HEK293 (cell line): ENCODE measurements at regions not wholly inside any gene's neighbourhood (a gene's known extent, or its start where the extent isn't known, plus 50 kb on each side); places are given as distances from the start of the nearest gene placed in this dataset.

ENCODE experiments used
- CTCF ChIA-PET: fragments of 350-600 bp; formaldehyde crosslinking; extraction: SDS; loops from one replicate; lab custom pipeline; 2021; ENCODE audit warnings: antibody characterized with exemption; lab: Yijun Ruan, JAX
- POLR2A ChIA-PET: fragments of 300-600 bp; formaldehyde crosslinking; extraction: SDS; loops from one replicate; lab custom pipeline; 2020; ENCODE audit warnings: antibody characterized with exemption, inconsistent platforms; lab: Yijun Ruan, JAX
- H3K27ac ChIP-seq: fragments of 200-500 bp; sonication (Bioruptor generic); 2 replicates; pipeline ENCODE4 v1.5.1; 2014; ENCODE audit warnings: low read depth, low read length, control low read depth, inconsistent platforms; ENCODE audit errors: extremely low read depth
- H3K36me3 ChIP-seq, 2 experiments: fragments of 200-500 bp in 1 of 2; sonication (Bioruptor generic) in 1 of 2; 1 replicate in 1 of 2; 2 replicates in 1 of 2; pipeline ENCODE4 v1.5.1; 2014 to 2017; ENCODE audit warnings: inconsistent platforms in 2 of 2, low read length in 2 of 2; ENCODE audit not compliant: control insufficient read depth in 2 of 2, insufficient read depth in 1 of 2
- H3K4me1 ChIP-seq: fragments of 200-500 bp; sonication (Bioruptor generic); 2 replicates; pipeline ENCODE4 v1.5.1; 2014; ENCODE audit warnings: mild to moderate bottlenecking, low read length, inconsistent platforms; ENCODE audit not compliant: control insufficient read depth, insufficient read depth
- H3K4me3 ChIP-seq: 2 replicates; pipeline ENCODE4 v1.5.1; 2011; ENCODE audit warnings: low read depth, mild to moderate bottlenecking, control low read depth, low read length, moderate library complexity
- H3K9me3 ChIP-seq: fragments of 200-500 bp; sonication (Bioruptor generic); 2 replicates; pipeline ENCODE4 v1.5.1; 2014; ENCODE audit warnings: low read depth, low read length, inconsistent platforms; ENCODE audit not compliant: control insufficient read depth, insufficient read depth
- ATF2 ChIP-seq: fragments of 450-650 bp; formaldehyde crosslinking; IDR thresholded peaks from 2 replicates; pipeline ENCODE4 v1.5.1; 2016; ENCODE audit warnings: missing biosample characterization, missing genetic modification characterization, low read depth
- BCL11B ChIP-seq: fragments of 450-650 bp; formaldehyde crosslinking; IDR thresholded peaks from 2 replicates; pipeline ENCODE4 v1.5.1; 2016; ENCODE audit warnings: low read depth, missing biosample characterization, missing genetic modification characterization
- PRDM1 ChIP-seq: fragments of 450-650 bp; formaldehyde crosslinking; IDR thresholded peaks from 2 replicates; pipeline ENCODE4; 2016; ENCODE audit warnings: missing biosample characterization, missing genetic modification characterization
- PRDM6 ChIP-seq: fragments of 450-650 bp; formaldehyde crosslinking; IDR thresholded peaks from 2 replicates; pipeline ENCODE4 v1.5.1; 2017; ENCODE audit warnings: missing biosample characterization, missing genetic modification characterization
- REST ChIP-seq: fragments of 450-650 bp; formaldehyde crosslinking; IDR thresholded peaks from 2 replicates; pipeline ENCODE4 v1.5.1; 2016; ENCODE audit warnings: missing biosample characterization, missing genetic modification characterization
- ZBTB17 ChIP-seq: fragments of 450-650 bp; formaldehyde crosslinking; IDR thresholded peaks from 2 replicates; pipeline ENCODE4 v1.5.1; 2016; ENCODE audit warnings: missing biosample characterization, missing genetic modification characterization
- ZNF114 ChIP-seq: fragments of 450-650 bp; formaldehyde crosslinking; IDR thresholded peaks from 2 replicates; pipeline ENCODE4 v1.5.0; 2017; ENCODE audit warnings: missing biosample characterization, missing genetic modification characterization
- ZNF157 ChIP-seq: fragments of 450-650 bp; formaldehyde crosslinking; IDR thresholded peaks from 2 replicates; pipeline ENCODE4 v1.5.1; 2016; ENCODE audit warnings: missing biosample characterization, missing genetic modification characterization
- ZNF19 ChIP-seq: fragments of 450-650 bp; formaldehyde crosslinking; IDR thresholded peaks from 2 replicates; pipeline ENCODE4; 2016; ENCODE audit warnings: missing biosample characterization, missing genetic modification characterization, low read depth
- ZNF211 ChIP-seq: fragments of 450-650 bp; formaldehyde crosslinking; IDR thresholded peaks from 2 replicates; pipeline ENCODE4 v1.5.1; 2016; ENCODE audit warnings: low read depth, missing biosample characterization, missing genetic modification characterization
- ZNF248 ChIP-seq: fragments of 450-650 bp; formaldehyde crosslinking; IDR thresholded peaks from 2 replicates; pipeline ENCODE4 v1.5.1; 2017; ENCODE audit warnings: missing biosample characterization, missing genetic modification characterization
- ZNF354C ChIP-seq: fragments of 450-650 bp; formaldehyde crosslinking; IDR thresholded peaks from 2 replicates; pipeline ENCODE4 v1.5.1; 2016; ENCODE audit warnings: missing biosample characterization, missing genetic modification characterization, low read depth, borderline replicate concordance
- ZNF549 ChIP-seq: fragments of 450-650 bp; IDR thresholded peaks from 2 replicates; pipeline ENCODE4 v1.5.1; 2018; ENCODE audit warnings: missing biosample characterization, missing genetic modification characterization, mild to moderate bottlenecking, inconsistent platforms, moderate library complexity
- ZNF555 ChIP-seq: fragments of 450-650 bp; formaldehyde crosslinking; conservative IDR thresholded peaks from 2 replicates; pipeline ENCODE4 v1.5.1; 2017; ENCODE audit warnings: missing biosample characterization, mild to moderate bottlenecking, missing genetic modification characterization, inconsistent platforms
- ZNF610 ChIP-seq: fragments of 450-650 bp; formaldehyde crosslinking; IDR thresholded peaks from 2 replicates; pipeline ENCODE4 v1.5.1; 2016; ENCODE audit warnings: missing biosample characterization, missing genetic modification characterization, borderline replicate concordance
- ZNF623 ChIP-seq: fragments of 450-650 bp; formaldehyde crosslinking; IDR thresholded peaks from 2 replicates; pipeline ENCODE4 v1.5.1; 2016; ENCODE audit warnings: missing biosample characterization, missing genetic modification characterization
- ZNF629 ChIP-seq: fragments of 450-650 bp; formaldehyde crosslinking; IDR thresholded peaks from 2 replicates; pipeline ENCODE4 v1.5.1; 2017; ENCODE audit warnings: missing biosample characterization, missing genetic modification characterization
- ZNF658 ChIP-seq: fragments of 450-650 bp; formaldehyde crosslinking; IDR thresholded peaks from 2 replicates; pipeline ENCODE4; 2016; ENCODE audit warnings: missing biosample characterization, missing genetic modification characterization
- ZNF701 ChIP-seq: fragments of 450-650 bp; formaldehyde crosslinking; IDR thresholded peaks from 2 replicates; pipeline ENCODE4 v1.5.1; 2016; ENCODE audit warnings: missing biosample characterization, missing genetic modification characterization
- ZSCAN16 ChIP-seq: fragments of 450-650 bp; formaldehyde crosslinking; IDR thresholded peaks from 2 replicates; pipeline ENCODE4 v1.5.1; 2016; ENCODE audit warnings: missing biosample characterization, missing genetic modification characterization

GRCh38 chr3:117987256-117987655 is 1047.4 kb downstream of the IGSF11 start:
- CTCF ChIA-PET = interaction anchor here (2.3 kb wide), 1 partner anchor 10 kb away, joined by 8 read pairs; no protein-coding TSS in a partner anchor

GRCh38 chr3:117989982-117990381 is 1044.7 kb downstream of the IGSF11 start:
- H3K36me3 ChIP-seq = no peaks in the 10 kb centered on the region
- peaks cover 3% of the 10 kb centered on the region for H3K4me1 ChIP-seq
- H3K4me3 ChIP-seq = no peak overlapping the region
- H3K9me3 ChIP-seq = no peaks in the 10 kb centered on the region
- H3K27ac ChIP-seq = no peak overlapping the region
- POLR2A ChIA-PET = no interaction called here
- CTCF ChIA-PET = no interaction called here
- TF ChIP-seq ZSCAN16 (tag by site-specific recombination) (no peak), ATF2 (tag by site-specific recombination) (no peak), ZNF19 (no peak)

More at GRCh38 chr3:117987256-117987655, 1047.4 kb downstream of the IGSF11 start:
- TF ChIP-seq ZNF555 (tag by site-specific recombination) = no peak
- TF ChIP-seq ZNF623 (tag by site-specific recombination) = no peak
- no peak for TF ChIP-seq PRDM1 (tag by site-specific recombination)
- no peak for TF ChIP-seq ZNF248 (tag by site-specific recombination)
- TF ChIP-seq ZNF629 = no peak
- TF ChIP-seq ZNF658 = no peak
- no peak for TF ChIP-seq ZNF701 (tag by site-specific recombination)
- TF ChIP-seq ZNF610 = no peak
- no peak for TF ChIP-seq PRDM6
- no peak for TF ChIP-seq BCL11B
- no peak for TF ChIP-seq ZNF157 (tag by site-specific recombination)
- TF ChIP-seq ZNF549 (tag by site-specific recombination) = no peak
- TF ChIP-seq ZBTB17 = no peak
- TF ChIP-seq ZNF354C (tag by site-specific recombination) = no peak
- TF ChIP-seq ZNF211 (tag by site-specific recombination) = no peak
- no peak for TF ChIP-seq ZNF114 (tag by site-specific recombination)
- no peak for TF ChIP-seq REST (tag by site-specific recombination)
- H3K27ac ChIP-seq = no peak overlapping the region
- POLR2A ChIA-PET = no interaction called here
- H3K4me1 ChIP-seq = peaks cover 3% of the 10 kb centered on the region
- H3K36me3 ChIP-seq = no peaks in the 10 kb centered on the region
- H3K4me3 ChIP-seq = no peak overlapping the region
- H3K9me3 ChIP-seq = no peaks in the 10 kb centered on the region
